ENCODE measurements at regions not wholly inside any gene's neighbourhood (a gene's known extent, or its start where the extent isn't known, plus 50 kb on each side); places are given as distances from the start of the nearest gene placed in this dataset.

DNA sequence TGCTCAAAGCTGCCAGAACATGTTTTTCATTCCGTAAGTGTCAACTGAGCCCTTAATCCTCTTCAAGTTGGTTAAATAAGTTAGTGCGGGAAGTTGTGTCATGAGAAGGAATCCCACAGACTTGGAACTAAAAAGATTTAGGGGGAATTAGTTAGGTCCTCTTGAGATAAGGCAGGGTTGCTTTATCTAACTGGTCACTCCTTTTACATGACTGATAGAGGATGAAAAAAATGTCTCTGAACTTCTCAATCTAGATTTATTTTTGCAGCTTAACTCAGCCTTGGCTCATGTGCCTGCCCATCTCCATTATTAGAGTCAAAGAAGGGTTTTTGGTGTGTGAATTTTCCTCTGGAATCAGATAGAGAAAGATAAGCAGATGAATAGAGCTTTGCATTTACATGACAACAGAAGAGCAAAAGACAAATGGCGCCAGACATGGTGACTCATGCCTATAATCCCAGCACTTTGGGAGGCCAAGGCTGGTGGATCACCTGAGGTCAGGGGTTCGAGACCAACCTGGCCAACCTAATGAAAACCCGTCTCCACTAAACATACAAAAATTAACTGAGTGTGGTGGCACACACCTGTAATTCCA lies 882.9 kb downstream of the RPA4 start:
- no peak for DNase-seq

DNA sequence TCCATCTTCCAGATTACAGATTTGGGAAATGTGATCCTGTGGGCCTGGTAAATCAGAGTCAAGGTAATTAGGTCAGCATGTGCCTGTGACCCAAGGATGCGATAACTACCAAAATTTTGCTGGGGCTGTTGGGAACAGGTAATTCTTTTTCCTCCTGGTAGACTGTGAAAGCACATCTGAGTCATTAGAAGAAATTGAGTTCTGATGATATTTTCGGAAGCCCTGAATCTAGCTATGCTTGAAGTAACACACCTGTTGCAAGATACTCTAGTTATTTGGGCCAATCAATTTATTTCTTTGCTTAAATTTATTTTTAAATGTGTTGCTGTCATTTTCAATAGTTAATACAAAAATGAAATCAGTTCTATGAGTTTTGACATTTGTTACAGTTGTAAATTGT lies 903.6 kb downstream of the RPA4 start:
- DNase-seq = no peak

DNA sequence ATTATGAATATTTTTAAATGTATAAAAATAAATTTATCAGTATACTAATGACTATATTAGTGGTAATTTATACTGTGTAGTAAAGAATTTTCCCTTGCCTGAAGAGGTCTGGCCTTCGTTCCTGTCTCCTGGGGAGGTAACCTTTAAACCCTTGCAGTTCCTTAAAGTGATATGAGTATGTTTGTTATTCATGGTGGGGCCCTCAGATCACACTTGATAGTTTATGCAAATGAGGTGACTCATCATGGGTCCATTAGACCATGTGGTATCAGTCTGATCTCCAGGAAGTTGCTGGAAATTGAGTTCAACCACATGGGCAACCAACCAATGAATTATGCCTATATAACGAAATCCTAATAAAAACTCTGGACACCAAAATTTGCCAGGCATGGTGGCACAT lies 904.1 kb downstream of the RPA4 start:
- DNase-seq = no peak

DNA sequence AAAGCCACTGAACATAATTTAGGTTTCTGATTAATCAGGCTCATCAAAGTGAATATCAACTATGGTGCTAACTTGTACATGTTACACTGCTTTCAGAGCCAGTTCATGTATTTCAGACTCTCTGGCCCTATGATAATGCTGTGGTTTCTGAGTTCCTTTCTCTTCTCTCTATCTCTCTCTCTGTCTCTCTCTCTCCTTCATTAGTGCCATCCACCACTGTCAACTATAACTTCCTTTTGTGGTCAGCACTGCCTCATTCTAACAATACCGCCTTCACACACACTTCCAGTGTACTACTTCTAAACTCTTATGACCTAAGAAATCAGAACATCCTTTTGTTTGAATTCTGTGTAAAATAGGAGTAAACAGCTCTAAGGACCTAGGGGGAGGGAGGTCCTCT lies 907.1 kb downstream of the RPA4 start:
- DNase-seq = no peak

DNA sequence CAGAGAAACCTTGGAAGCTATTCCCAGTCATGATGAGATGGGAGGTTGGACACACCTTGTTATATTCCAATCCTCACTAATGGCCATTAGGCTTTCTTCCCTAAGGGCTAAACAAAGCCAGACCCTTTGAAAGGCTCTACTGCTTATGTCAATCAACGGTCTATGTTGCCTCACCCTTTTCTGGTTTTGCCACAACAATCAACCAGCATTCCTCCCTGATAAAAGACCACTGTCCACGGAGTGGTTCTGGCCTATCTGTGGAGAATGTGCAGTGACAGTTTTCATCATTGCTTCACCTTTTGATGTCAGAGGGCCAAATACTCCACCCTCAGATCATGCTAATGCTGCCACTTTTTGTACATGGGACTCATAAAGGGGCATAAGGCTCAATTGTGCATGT lies 913.4 kb downstream of the RPA4 start:
- no peak for DNase-seq

DNA sequence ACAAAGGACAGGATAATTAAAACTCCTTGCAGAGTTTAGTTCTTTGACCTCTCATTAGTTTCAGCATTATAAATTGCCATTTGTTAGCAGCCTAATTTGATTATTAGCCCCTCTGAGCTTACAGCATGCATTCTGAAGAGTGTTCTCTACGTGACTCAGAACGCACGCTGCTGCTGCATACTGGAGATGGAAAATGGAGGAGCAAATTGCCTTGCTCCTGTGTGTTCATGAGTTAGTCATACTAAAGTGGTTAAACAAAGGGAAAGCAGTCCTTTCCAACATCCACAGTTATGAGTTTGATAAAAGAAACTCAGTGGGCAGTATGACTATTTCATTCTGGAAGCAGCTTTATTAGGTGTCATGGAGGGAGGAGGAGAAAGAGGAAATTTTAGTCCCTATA lies 922.5 kb downstream of the RPA4 start:
- no peak for DNase-seq

DNA sequence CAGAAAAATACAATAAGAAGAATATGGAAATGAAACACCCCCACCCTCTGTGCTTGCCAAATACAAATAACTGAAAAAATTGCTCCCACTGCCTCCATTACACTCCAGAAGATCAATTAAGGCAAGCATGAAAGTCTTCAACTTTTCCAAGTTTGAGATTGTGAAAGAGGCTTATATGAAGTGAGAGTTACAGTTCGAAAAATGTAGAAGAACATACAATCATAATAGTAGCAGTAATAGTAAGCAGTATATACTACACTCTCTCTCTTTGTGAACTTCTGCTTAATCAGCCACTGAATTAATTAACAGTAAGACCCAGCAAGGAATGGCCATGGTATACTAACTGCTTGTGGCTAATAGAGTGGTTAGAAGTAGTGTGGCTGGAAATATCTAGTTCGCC lies 923.2 kb downstream of the RPA4 start:
- DNase-seq = no peak

DNA sequence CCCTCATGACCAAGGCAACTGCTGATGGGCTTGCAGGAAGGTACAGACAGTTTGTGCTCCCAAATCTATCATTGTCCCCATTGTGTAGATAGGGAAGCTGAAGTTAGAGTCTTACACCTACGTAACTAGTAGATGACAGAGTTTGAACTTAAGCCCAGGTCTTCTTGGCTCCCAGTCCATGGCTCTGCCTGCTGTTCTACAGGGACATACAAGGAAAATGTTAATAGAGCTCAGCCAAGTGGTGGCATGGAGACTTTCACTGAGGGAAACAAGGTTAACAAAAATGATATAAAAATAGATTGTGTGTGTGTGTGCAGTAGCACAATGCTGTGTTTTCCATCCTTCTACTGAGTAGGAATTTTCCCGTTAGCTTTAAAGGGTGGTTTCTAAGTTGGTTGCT lies 936.5 kb downstream of the RPA4 start:
- no peak for DNase-seq

DNA sequence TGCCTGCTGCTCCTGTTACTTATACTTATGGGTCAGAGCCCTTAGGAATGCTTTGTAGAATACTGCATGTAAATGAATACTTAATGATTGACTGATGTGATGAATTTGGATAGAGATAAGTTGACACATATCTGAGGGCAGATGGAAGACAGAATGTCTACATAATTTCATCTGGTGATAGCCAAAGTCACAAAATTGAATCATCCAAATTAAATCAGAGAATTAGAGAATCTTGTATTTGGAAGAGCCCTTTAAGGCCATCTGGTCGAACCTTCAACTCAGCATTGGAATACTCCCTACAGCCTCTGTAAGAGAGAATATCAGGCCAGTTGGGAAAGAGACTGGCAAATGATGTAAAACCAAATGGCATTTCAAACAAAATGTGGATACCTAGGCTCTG lies 944.8 kb downstream of the RPA4 start:
- no peak for DNase-seq

DNA sequence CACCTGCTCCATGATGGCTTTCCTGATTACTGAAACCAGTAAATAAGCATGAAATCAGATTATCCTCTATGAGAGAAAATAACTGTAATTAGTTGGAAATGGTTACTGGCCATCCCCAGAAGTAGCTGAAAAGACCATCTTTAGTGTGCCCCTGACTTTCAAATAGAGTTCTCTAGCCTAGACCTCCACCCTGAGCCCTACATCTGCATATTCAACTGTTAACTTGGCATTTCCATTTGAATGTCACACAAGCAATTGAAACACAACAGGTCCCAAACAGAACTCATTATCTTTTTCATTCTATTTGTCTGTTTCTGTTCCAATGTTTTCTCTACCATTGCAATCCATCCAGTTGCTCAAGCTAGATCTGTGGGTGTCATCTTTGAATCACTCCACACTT lies 952.3 kb downstream of the RPA4 start:
- DNase-seq = no peak

DNA sequence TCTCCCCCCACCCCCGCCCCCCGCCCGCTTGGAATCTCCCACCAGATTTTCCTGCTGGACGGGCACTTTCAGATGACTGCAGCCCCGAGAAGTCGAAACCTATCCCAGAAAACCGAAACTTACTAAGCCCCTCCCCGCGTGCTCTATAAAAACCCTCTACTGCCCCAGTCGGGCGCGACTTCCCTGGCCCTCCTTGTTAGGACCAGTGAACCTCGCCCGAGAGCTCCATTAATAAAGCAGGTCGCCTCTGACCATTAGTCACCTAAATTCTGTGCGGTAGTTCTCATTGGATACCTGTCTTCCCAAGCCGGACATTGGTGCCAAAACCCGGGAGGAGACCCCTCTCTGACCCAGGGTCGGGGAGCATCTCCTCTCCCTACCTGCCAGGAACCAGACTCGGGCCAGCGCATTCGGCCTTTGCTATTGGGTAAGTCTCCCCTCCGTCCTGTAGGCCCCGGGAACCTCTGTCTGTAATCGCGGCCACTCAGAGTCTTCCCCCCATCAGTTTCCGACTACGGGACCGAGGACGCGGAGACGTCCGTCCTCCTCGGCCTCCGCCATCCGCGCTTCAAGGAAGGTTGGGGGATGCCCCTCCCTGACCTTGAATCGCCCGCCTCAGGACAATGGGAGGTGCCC lies 958.0 kb downstream of the RPA4 start:
- DNase-seq = no peak

DNA sequence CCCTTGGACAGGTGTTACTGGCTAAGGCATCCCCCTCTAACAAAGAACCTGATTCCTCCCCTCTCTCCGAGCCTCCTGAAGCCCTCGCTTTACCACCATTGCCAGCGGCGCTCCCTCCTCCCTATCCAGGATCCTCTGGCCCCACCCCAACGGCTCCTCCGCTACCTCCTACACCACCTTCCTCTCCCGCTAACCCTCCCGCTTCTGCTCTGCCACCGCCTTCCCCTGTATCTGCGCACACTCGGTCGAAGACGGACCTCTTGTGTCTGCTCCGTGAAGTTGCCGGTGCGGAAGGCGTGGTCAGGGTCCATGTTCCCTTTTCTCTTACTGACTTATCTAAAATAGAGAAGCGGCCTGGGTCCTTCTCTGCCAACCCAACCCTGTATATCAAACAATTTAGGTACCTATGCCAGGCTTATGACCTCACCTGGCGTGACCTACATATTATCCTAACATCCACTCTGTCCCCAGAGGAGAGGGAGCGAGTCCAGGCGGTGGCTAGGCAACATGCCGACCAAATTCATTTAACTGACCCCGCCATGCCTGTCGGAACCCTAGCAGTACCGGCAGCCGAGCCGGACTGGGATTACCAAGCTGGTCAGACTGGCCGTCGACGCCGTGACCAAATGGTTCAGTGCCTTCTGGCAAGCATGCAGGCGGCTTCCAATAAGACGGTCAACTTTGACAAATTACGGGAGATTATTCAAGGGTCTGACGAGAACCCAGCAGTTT lies 958.9 kb downstream of the RPA4 start:
- no peak for DNase-seq

DNA sequence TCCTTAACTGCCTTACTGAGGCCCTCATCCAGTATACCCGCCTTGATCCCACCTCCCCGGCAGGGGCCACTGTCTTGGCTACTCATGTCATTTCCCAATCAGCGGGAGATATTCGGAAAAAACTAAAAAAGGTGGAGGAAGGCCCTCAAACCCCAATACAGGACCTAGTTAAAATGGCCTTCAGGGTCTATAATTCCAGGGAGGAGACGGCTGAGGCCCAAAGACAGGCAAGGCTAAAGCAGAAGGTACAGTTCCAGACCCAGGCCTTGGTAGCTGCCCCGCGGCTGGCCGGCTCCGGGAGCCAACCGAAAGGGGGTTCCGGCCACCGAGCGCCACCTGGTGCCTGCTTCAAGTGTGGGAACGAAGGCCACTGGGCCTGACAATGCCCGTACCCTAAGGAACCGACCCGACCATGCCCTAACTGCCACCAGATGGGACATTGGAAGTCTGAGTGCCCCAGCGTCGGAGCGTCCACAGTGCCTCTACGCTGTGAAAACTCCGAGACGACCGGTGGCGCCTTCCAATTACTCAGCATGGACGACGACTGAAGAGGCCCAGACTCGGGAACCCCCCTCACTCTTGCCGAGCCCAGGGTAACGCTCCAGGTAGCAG lies 959.6 kb downstream of the RPA4 start:
- no peak for DNase-seq

DNA sequence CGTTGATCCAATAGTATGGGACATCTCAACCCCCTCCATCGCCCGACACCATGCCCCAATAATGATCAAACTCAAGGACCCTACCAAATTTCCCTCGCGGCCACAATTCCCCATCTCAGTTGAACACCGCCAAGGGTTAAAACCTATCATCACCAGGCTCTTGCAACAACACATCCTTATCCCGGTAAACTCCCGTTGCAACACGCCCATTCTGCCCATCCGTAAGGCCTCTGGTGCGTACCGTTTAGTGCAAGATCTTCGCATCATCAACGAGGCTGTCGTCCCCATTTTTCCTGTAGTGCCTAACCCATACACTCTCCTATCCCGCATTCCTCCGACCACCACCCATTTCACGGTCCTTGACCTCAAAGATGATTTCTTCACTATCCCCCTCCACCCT lies 960.5 kb downstream of the RPA4 start:
- no peak for DNase-seq

DNA sequence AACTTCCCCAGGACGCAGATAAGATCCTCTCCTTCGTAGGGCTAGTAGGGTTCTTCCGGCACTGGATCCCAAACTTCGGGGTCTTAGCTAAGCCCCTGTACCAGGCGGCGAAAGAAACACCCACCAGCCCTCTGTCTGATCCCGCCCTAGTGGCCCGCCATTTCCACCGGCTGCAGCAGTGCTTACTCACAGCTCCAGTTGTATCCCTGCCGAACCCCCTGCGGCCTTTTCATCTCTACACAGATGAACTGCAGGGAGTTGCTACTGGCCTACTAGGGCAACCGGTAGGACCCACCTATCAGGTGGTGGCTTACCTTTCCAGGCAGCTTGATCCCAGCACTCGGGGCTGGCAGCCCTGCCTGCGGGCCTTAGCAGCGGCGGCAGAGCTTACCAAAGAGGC lies 961.2 kb downstream of the RPA4 start:
- DNase-seq = no peak

DNA sequence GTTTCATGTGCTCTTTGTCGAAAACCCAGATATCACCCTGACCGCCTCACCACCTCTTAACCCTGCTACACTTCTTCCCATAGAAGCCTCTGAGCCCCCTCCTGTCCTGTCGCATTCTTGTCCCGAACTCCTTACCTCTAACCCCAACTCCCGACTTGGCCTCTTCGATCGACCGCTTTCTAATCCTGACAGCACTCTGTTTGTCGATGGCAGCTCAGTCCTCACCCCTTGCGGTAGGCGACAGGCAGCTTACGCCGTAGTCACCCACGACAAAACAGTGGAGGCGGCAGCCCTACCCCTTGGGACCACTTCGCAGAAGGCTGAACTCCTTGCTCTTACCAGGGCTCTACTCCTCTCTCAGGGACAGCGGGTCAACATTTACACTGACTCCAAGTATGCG lies 961.7 kb downstream of the RPA4 start:
- no peak for DNase-seq

DNA sequence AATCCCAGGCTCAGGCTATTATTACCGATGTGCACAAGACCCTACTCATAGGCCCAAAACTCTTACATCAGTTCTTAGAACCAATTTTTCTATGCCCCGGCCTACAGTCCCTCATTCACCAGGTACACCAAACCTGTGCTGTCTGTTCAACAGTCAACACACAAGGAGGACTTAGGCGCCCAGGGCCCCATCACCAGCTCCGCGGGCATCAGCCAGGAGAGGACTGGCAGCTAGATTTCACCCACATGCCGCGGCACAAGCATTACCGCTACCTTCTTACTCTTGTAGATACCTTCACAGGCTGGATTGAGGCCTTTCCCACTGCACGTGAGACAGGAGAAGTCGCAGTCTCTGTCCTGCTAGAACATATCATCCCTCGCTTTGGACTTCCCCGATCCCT lies 962.5 kb downstream of the RPA4 start:
- no peak for DNase-seq

DNA sequence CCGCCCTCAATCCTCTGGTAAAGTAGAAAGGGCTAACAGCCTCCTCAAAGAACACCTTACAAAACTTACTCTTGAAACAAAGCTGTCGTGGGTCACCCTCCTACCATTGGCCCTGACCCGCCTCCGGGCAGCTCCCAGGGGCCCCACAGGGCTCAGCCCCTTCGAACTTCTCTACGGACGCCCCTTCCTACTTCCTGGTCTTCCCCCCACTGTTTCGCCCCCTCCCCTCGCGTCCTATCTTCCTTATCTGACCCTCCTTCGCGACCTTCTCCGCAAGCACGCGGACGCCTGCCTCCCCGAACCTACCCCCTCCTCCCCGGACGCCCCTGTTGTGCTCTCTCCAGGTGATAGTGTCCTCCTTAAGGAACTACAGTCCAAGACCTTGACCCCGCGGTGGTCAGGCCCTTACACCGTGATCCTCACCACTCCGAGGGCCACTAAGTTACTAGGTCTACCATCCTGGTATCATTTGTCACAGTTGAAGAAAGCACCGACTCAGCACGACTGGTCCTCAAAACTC lies 963.1 kb downstream of the RPA4 start:
- no peak for DNase-seq

DNA sequence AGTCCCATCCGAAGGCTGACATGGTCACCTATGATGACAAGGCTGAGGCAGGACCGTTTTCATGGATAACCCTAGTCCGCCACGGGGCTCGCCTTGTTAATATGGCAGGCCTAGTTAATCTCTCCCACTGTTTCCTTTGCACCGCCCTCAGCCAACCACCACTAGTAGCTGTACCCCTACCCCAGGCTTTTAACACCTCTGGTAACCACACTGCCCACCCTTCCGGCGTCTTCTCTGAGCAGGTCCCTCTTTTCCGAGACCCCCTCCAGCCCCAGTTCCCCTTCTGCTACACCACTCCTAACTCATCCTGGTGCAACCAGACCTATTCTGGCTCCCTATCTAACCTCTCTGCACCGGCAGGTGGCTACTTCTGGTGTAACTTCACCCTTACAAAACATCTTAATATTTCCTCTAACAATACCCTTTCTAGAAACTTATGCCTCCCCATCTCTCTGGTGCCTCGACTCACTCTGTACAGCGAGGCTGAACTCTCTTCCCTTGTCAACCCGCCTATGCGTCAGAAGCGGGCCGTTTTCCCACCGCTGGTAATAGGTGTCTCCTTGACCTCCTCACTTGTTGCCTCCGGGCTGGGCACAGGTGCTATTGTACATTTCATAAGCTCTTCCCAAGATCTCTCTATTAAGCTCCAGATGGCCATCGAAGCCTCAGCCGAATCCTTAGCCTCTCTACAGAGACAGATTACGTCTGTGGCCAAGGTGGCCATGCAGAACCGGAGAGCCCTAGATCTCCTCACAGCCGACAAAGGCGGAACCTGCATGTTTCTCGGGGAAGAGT lies 964.4 kb downstream of the RPA4 start:
- DNase-seq = no peak

DNA sequence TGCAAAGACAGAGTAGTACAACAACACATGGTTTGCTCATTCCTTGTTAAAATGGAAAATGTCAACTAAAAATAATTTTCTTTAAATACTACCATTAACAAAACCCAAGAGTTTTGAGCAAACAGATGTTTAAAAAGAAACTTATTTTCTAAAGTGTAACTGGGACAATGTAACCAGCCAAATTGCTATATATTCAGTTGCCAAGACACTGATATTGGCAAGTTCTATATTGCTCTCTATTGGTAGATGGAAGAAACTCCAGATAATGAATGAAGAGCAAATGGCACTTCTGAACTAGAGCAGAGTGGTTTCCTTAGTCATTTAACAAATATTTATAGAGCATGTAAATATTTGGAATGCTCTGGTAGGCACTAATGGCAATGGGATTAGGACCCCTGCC lies 966.2 kb downstream of the RPA4 start:
- DNase-seq = no peak

DNA sequence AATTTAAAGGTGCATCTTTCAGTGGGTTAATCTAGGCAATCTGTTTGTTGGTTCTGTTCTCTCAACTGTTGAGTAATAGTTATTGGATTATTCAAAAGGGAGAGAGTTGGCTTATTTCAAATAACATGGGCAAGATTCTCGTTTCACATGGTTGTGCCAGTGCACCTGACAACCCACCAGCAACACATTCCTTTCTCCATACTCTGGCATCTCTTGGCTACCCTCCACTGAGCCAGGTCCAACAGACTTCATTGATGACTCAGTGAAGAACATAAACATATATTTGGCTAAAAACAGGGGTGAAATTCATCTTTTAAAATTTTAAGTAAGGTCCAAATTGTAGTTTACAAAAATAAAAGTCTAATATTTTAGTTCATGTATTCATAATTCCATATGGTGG lies 967.2 kb downstream of the RPA4 start:
- no peak for DNase-seq

DNA sequence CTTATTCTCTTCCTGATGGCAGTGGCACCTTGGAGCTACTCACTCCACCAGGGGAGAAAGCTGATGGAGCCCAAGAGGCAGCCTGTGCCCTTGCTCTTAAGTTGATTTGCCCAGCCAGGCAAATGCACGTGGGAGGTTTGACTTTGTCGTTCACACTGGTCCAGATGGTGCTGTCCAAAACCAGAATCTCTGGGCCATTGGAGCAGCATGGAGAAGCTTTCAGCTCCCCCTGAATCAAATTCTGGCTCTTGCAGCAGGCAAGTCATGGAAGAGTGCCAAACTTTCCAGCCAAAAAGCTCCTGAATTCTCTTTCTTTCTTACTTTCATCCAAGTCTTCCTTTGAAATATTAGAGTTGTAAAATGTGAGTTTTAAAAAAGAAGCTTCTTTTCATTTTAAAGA lies 970.4 kb downstream of the RPA4 start:
- no peak for DNase-seq

DNA sequence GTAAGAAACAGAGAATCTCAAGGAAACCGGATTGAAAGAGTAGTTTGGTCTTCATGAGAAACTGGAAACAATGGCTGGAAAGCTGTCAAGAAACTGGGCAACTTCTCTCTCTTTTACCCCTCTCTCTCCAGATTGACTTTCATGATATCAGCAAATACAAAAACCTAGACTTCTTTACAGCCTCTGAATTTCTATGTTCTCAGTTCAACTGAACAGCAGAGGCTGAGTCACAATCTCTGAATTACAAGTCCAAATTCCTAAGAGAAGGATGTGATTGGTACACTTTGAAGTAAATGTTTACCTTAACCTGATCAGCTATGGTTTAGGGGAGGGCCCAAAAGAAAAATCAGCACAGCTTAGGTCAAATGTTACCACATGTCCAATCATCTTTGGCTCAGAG lies 974.9 kb downstream of the RPA4 start:
- no peak for DNase-seq
